Gastroesophageal sphincter (tissue), 4 donors: ENCODE measurements at regions not wholly inside any gene's neighbourhood (a gene's known extent, or its start where the extent isn't known, plus 50 kb on each side); places are given as distances from the start of the nearest gene placed in this dataset.

Experiments
- ATAC-seq: fragments of 150-250 bp; one replicate; pipeline ENCODE4 v1.9.1; 2016; ENCODE audit warnings: mild to moderate bottlenecking, moderate library complexity
- H3K27ac ChIP-seq, 4 donors: fragments of 200-600 bp; sonication (generic) in 3 of 4; 1 replicate in 3 of 4; 2 replicates in 1 of 4; pipeline ENCODE4 v1.5.1; 2016 to 2019
- H3K27me3 ChIP-seq: fragments of 200-600 bp; sonication (generic); one replicate; pipeline ENCODE4 v1.5.1; 2019
- H3K36me3 ChIP-seq, 2 donors: fragments of 200-600 bp; sonication (generic); one replicate each; pipeline ENCODE4 v1.5.1; 2019; ENCODE audit warnings: control low read depth in 1 of 2
- H3K4me1 ChIP-seq, 3 donors: fragments of 200-600 bp; sonication (generic); 1 replicate in 2 of 3; 2 replicates in 1 of 3; pipeline ENCODE4 v1.5.1; 2016 to 2019; ENCODE audit warnings: control low read depth in 2 of 3
- H3K4me3 ChIP-seq, 2 donors: fragments of 200-600 bp; sonication (generic); one replicate each; pipeline ENCODE4 v1.5.1; 2019; ENCODE audit warnings: mild to moderate bottlenecking in 1 of 2, moderate library complexity in 1 of 2
- H3K9me3 ChIP-seq, 3 donors: fragments of 200-600 bp; sonication (generic); one replicate each; pipeline ENCODE4 v1.5.1; 2017 to 2019; ENCODE audit warnings: control low read depth in 2 of 3
- CTCF ChIP-seq, 4 experiments: fragments of 200-600 bp in 2 of 4; fragments of 450-650 bp in 2 of 4; sonication (generic) in 1 of 4; IDR thresholded peaks; one replicate each; pipeline ENCODE4 v1.5.1; 2017 to 2019; ENCODE audit warnings: antibody characterized with exemption in 4 of 4, mild to moderate bottlenecking in 2 of 4, moderate library complexity in 2 of 4
- EP300 ChIP-seq: sonication (generic); formaldehyde crosslinking; IDR thresholded peaks from one replicate; pipeline ENCODE4 v1.6.1; 2017; ENCODE audit warnings: antibody characterized with exemption, mild to moderate bottlenecking
- POLR2A ChIP-seq, 2 donors: fragments of 450-650 bp; IDR thresholded peaks; one replicate each; pipeline ENCODE4 v1.6.1; 2017; ENCODE audit warnings: antibody characterized with exemption in 2 of 2, mild to moderate bottlenecking in 2 of 2, moderate library complexity in 1 of 2
- POLR2AphosphoS5 ChIP-seq: sonication (generic); formaldehyde crosslinking; IDR thresholded peaks from one replicate; pipeline ENCODE4 v1.6.1; 2017; ENCODE audit warnings: antibody characterized with exemption
- WGBS, 2 donors: methylation state at CpG; one replicate each; pipeline ENCODE4 v1.1.5; 2018; ENCODE audit warnings: low coverage in 1 of 2; 5-methylcytosine and 5-hydroxymethylcytosine counted together

GRCh38 chr5:28544501-28544900 is 1506.1 kb upstream of the CDH9 start:
- Histone ChIP-seq H3K27ac (no peak overlapping the region), H3K36me3 (no peaks in the 10 kb centered on the region), H3K4me1 (no peaks in the 10 kb centered on the region), H3K27me3 (no peaks in the 10 kb centered on the region), H3K4me3 (no peak overlapping the region), H3K9me3 (no peaks in the 10 kb centered on the region)
- no peak for ATAC-seq
- no peak for TF ChIP-seq EP300
- TF ChIP-seq POLR2A (IDR thresholded peaks at IDR 0.05) = no peak
- TF ChIP-seq POLR2AphosphoS5 = no peak
- no peak for TF ChIP-seq CTCF (IDR thresholded peaks at IDR 0.05)

DNA sequence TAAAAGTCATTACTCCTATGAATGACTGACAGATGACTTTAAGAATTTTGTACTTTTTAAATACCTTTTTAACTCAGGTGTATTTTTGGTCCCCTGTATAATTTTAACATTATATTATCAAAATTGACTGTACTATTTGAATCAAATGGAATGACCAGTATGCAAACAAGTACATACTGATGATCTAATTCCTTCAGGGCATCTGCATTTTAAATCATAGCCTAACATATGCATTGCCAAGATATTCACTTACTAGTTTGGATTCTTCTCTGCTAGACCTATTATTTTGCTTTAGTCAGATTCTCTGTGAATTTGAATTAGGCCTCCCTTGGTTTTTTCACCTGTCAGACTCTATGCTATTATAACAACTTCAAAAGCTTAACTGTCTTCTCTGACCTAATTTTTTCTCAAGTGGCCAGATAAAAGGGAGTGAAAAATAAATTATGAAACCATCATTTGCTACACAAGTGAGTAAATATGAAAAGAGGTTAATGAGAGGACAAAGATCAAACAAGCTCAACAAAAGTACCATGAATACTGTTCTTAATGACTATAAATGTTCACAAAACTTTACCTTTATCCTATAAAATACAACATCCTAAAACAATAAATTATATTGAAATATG is 1505.2 kb upstream of the CDH9 start:
- Histone ChIP-seq H3K4me3 (no peak overlapping the region), H3K27ac (no peak overlapping the region), H3K4me1 (no peaks in the 10 kb centered on the region), H3K27me3 (no peaks in the 10 kb centered on the region), H3K9me3 (no peaks in the 10 kb centered on the region), H3K36me3 (no peaks in the 10 kb centered on the region)
- TF ChIP-seq EP300 (no peak), CTCF (IDR thresholded peaks at IDR 0.05) (no peak), POLR2A (IDR thresholded peaks at IDR 0.05) (no peak), POLR2AphosphoS5 (no peak)
- no peak for ATAC-seq

DNA sequence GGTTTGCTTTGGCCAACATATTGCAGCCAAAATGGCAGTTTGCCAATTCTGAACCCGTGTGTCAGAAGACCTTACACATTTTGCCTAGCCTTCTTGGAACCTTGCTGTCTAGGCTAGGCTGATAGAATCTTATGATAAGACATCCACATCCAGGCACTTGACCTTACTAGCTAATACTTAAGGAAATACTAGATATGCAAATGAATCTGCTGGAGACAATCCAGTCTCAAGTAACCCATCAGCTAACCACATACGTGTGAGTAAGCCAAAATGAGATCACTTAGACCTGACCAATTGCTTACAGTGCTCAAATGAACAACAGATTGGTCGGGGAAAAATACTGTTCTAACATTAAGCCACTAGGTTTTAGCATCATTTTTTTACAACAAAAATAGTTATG is 1504.6 kb upstream of the CDH9 start:
- Histone ChIP-seq H3K4me1 (no peaks in the 10 kb centered on the region), H3K4me3 (no peak overlapping the region), H3K27ac (no peak overlapping the region), H3K27me3 (no peaks in the 10 kb centered on the region), H3K36me3 (no peaks in the 10 kb centered on the region), H3K9me3 (no peaks in the 10 kb centered on the region)
- ATAC-seq = no peak
- 53 to 65% methylated on average over 3 of the region's 3 CpGs for WGBS, 2 donors
- TF ChIP-seq POLR2A (IDR thresholded peaks at IDR 0.05) = no peak

GRCh38 chr5:28523888-28524635 is 1485.7 kb upstream of the CDH9 start:
- no peak for TF ChIP-seq EP300
- TF ChIP-seq POLR2A (IDR thresholded peaks at IDR 0.05) = no peak
- no peak for TF ChIP-seq POLR2AphosphoS5
- no peaks in the 10 kb centered on the region for H3K36me3 ChIP-seq
- ATAC-seq = no peak
- no peak overlapping the region for H3K4me3 ChIP-seq
- no peaks in the 10 kb centered on the region for H3K9me3 ChIP-seq
- WGBS, 2 donors = 44 to 48% methylated on average over 4 of the region's 4 CpGs
- H3K27me3 ChIP-seq = no peaks in the 10 kb centered on the region
- peaks cover 0 to 3% (median 0%) of the 10 kb centered on the region in 3 donors for H3K4me1 ChIP-seq
- peak overlapping the region in 2 of 4 donors; percentile 16 to 54 for H3K27ac ChIP-seq

DNA sequence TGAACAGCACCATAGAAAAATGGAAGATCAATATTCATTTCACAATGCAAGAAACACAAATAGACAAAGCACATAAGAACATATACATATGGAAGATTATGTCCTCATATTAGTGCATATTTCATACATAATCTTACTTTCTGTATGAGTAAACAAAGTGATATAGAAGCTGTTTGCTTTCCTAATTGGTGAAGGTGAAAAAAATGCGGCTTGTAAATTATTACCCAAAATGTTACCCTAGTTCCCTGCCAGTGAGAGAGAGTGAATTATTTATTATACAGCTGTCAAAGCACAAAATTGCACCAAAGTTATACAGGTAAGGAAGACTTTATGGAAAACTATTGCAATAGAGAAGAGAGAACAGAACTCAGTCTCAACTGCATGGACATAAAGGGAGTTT is 1485.0 kb upstream of the CDH9 start:
- Histone ChIP-seq H3K36me3 (no peaks in the 10 kb centered on the region), H3K27me3 (no peaks in the 10 kb centered on the region), H3K4me3 (no peak overlapping the region), H3K27ac (no peak overlapping the region), H3K4me1 (peaks cover 0 to 3% (median 0%) of the 10 kb centered on the region in 3 donors), H3K9me3 (no peaks in the 10 kb centered on the region)
- 77 to 100% methylated on average over 1 of the region's 1 CpG for WGBS, 2 donors
- ATAC-seq = no peak
- TF ChIP-seq CTCF (IDR thresholded peaks at IDR 0.05) (no peak), POLR2A (IDR thresholded peaks at IDR 0.05) (no peak), EP300 (no peak), POLR2AphosphoS5 (no peak)

GRCh38 chr5:28517691-28518090 is 1479.3 kb upstream of the CDH9 start:
- no peak for ATAC-seq
- no peaks in the 10 kb centered on the region for H3K4me1 ChIP-seq
- H3K27ac ChIP-seq = no peak overlapping the region
- WGBS, 2 donors = 57 to 71% methylated on average over 2 of the region's 2 CpGs
- no peaks in the 10 kb centered on the region for H3K27me3 ChIP-seq
- no peak overlapping the region for H3K4me3 ChIP-seq
- TF ChIP-seq CTCF (IDR thresholded peaks at IDR 0.05) = no peak
- no peak for TF ChIP-seq EP300
- no peak for TF ChIP-seq POLR2AphosphoS5
- no peak for TF ChIP-seq POLR2A (IDR thresholded peaks at IDR 0.05)
- H3K9me3 ChIP-seq = no peaks in the 10 kb centered on the region
- H3K36me3 ChIP-seq = no peaks in the 10 kb centered on the region
